Neural cell (in vitro differentiated cells): ENCODE measurements at regions not wholly inside any gene's neighbourhood (a gene's known extent, or its start where the extent isn't known, plus 50 kb on each side); places are given as distances from the start of the nearest gene placed in this dataset.

Experiments used
- CTCF ChIP-seq: fragments of 450-650 bp; IDR thresholded peaks from 2 replicates; pipeline ENCODE4 v1.5.1; 2014; ENCODE audit warnings: antibody characterized with exemption, mild to moderate bottlenecking, moderate library complexity; ENCODE audit not compliant: poor library complexity, severe bottlenecking
- MXI1 ChIP-seq: fragments of 450-650 bp; conservative IDR thresholded peaks from 2 replicates; pipeline ENCODE4 v1.6.1; 2014; ENCODE audit warnings: antibody characterized with exemption, mild to moderate bottlenecking; ENCODE audit not compliant: poor library complexity, severe bottlenecking
- POLR2AphosphoS5 ChIP-seq: IDR thresholded peaks from 2 replicates; pipeline ENCODE4 v1.6.1; 2012
- TF ChIP-seq, protein P1 (sequence below): IDR thresholded peaks from 2 replicates; pipeline ENCODE4 v1.6.1; 2012; ENCODE audit warnings: borderline replicate concordance

- TF ChIP-seq CTCF (no peak), POLR2AphosphoS5 (no peak), MXI1 (no peak)
- TF ChIP-seq, protein P1, sequence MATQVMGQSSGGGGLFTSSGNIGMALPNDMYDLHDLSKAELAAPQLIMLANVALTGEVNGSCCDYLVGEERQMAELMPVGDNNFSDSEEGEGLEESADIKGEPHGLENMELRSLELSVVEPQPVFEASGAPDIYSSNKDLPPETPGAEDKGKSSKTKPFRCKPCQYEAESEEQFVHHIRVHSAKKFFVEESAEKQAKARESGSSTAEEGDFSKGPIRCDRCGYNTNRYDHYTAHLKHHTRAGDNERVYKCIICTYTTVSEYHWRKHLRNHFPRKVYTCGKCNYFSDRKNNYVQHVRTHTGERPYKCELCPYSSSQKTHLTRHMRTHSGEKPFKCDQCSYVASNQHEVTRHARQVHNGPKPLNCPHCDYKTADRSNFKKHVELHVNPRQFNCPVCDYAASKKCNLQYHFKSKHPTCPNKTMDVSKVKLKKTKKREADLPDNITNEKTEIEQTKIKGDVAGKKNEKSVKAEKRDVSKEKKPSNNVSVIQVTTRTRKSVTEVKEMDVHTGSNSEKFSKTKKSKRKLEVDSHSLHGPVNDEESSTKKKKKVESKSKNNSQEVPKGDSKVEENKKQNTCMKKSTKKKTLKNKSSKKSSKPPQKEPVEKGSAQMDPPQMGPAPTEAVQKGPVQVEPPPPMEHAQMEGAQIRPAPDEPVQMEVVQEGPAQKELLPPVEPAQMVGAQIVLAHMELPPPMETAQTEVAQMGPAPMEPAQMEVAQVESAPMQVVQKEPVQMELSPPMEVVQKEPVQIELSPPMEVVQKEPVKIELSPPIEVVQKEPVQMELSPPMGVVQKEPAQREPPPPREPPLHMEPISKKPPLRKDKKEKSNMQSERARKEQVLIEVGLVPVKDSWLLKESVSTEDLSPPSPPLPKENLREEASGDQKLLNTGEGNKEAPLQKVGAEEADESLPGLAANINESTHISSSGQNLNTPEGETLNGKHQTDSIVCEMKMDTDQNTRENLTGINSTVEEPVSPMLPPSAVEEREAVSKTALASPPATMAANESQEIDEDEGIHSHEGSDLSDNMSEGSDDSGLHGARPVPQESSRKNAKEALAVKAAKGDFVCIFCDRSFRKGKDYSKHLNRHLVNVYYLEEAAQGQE = no peak
These were observed 214.5 kb upstream of the S100G start for GRCh38 chrX:16435399-16435986.
